Muscle layer of colon (tissue), 2 donors: ENCODE measurements at regions not wholly inside any gene's neighbourhood (a gene's known extent, or its start where the extent isn't known, plus 50 kb on each side); places are given as distances from the start of the nearest gene placed in this dataset.
"Not testable (repeated sequence)": the region's sequence is repeated elsewhere in the genome, so short reads cannot be mapped to it uniquely, and the experiment has no call there.

Source experiments
- H3K27ac ChIP-seq: one replicate; pipeline ENCODE4 v1.7.0; 2013; ENCODE audit warnings: low read depth, mild to moderate bottlenecking, low read length, moderate library complexity
- H3K27me3 ChIP-seq, 2 donors: one replicate each; pipeline ENCODE4 v1.7.0; 2013; ENCODE audit warnings: low read length in 2 of 2, mild to moderate bottlenecking in 2 of 2; ENCODE audit not compliant: insufficient read depth in 2 of 2, control insufficient read depth in 1 of 2
- H3K36me3 ChIP-seq: one replicate; pipeline ENCODE4 v1.7.0; 2013; ENCODE audit warnings: mild to moderate bottlenecking, low read length; ENCODE audit not compliant: insufficient read depth
- H3K4me1 ChIP-seq: one replicate; pipeline ENCODE4 v1.7.0; 2013; ENCODE audit warnings: mild to moderate bottlenecking, low read length; ENCODE audit not compliant: insufficient read depth
- H3K4me3 ChIP-seq, 2 donors: one replicate each; pipeline ENCODE4 v1.7.0; 2013; ENCODE audit warnings: low read length in 2 of 2, low read depth in 1 of 2, mild to moderate bottlenecking in 1 of 2, moderate library complexity in 1 of 2
- H3K9ac ChIP-seq: one replicate; pipeline ENCODE4 v1.7.0; 2013; ENCODE audit warnings: low read length
- H3K9me3 ChIP-seq: one replicate; pipeline ENCODE4 v1.7.0; 2013; ENCODE audit warnings: mild to moderate bottlenecking, low read length
- donor health status: abdominal sarcoma.
- donor health status: Adenocarcinoma of cecum.

- Histone ChIP-seq H3K36me3 (no peaks in the 10 kb centered on the region), H3K27me3 (no peaks in the 10 kb centered on the region), H3K9ac (no peak overlapping the region), H3K4me1 (no peaks in the 10 kb centered on the region), H3K4me3 (no peak overlapping the region), H3K9me3 (no peaks in the 10 kb centered on the region), H3K27ac (no peak overlapping the region)
Observed at GRCh38 chr5:15286650-15287049, 213.3 kb upstream of the FBXL7 start.

- Histone ChIP-seq H3K27me3 (no peaks in the 10 kb centered on the region), H3K9ac (no peak overlapping the region), H3K4me1 (no peaks in the 10 kb centered on the region), H3K4me3 (no peak overlapping the region), H3K9me3 (no peaks in the 10 kb centered on the region), H3K36me3 (no peaks in the 10 kb centered on the region), H3K27ac (no peak overlapping the region)
Observed at GRCh38 chr5:15285901-15286583, 213.9 kb upstream of the FBXL7 start.

GRCh38 chr5:15284706-15285105 is 215.3 kb upstream of the FBXL7 start:
- H3K4me3 ChIP-seq: no peak overlapping the region
- no peak overlapping the region for H3K27ac ChIP-seq
- H3K4me1 ChIP-seq: no peaks in the 10 kb centered on the region

GRCh38 chr5:15283076-15283475 is 216.9 kb upstream of the FBXL7 start:
- no peaks in the 10 kb centered on the region for H3K4me1 ChIP-seq
- no peak overlapping the region for H3K4me3 ChIP-seq
- H3K27me3 ChIP-seq: no peaks in the 10 kb centered on the region
- no peaks in the 10 kb centered on the region for H3K9me3 ChIP-seq
- no peak overlapping the region for H3K9ac ChIP-seq
- no peak overlapping the region for H3K27ac ChIP-seq
- H3K36me3 ChIP-seq: no peaks in the 10 kb centered on the region

More at GRCh38 chr5:15284706-15285105, 215.3 kb upstream of the FBXL7 start:
- Histone ChIP-seq H3K36me3 (no peaks in the 10 kb centered on the region), H3K9ac (no peak overlapping the region), H3K9me3 (no peaks in the 10 kb centered on the region), H3K27me3 (no peaks in the 10 kb centered on the region)

- Histone ChIP-seq H3K9ac (no peak overlapping the region), H3K4me1 (no peaks in the 10 kb centered on the region), H3K9me3 (no peaks in the 10 kb centered on the region), H3K36me3 (no peaks in the 10 kb centered on the region), H3K4me3 (no peak overlapping the region), H3K27ac (no peak overlapping the region), H3K27me3 (no peaks in the 10 kb centered on the region)
Observed at GRCh38 chr5:15282611-15283010, 217.4 kb upstream of the FBXL7 start.

GRCh38 chr5:15271596-15271995 is 228.4 kb upstream of the FBXL7 start:
- not testable (repeated sequence) for H3K36me3 ChIP-seq, H3K9me3 ChIP-seq, H3K27me3 ChIP-seq

GRCh38 chr5:15267966-15268365 is 232.0 kb upstream of the FBXL7 start:
- no peaks in the 10 kb centered on the region for H3K36me3 ChIP-seq
- H3K9ac ChIP-seq: no peak overlapping the region
- H3K9me3 ChIP-seq: no peaks in the 10 kb centered on the region
- H3K27ac ChIP-seq: no peak overlapping the region
- no peak overlapping the region for H3K4me3 ChIP-seq
- no peaks in the 10 kb centered on the region for H3K27me3 ChIP-seq
- no peaks in the 10 kb centered on the region for H3K4me1 ChIP-seq

More at GRCh38 chr5:15271596-15271995, 228.4 kb upstream of the FBXL7 start:
- H3K9ac ChIP-seq, H3K4me3 ChIP-seq, H3K4me1 ChIP-seq, H3K27ac ChIP-seq: not testable (repeated sequence)

- Histone ChIP-seq H3K4me3 (no peak overlapping the region), H3K9ac (no peak overlapping the region), H3K36me3 (no peaks in the 10 kb centered on the region), H3K27me3 (no peaks in the 10 kb centered on the region), H3K4me1 (peaks cover 5% of the 10 kb centered on the region), H3K27ac (no peak overlapping the region), H3K9me3 (no peaks in the 10 kb centered on the region)
Observed at GRCh38 chr5:15266841-15267240, 233.1 kb upstream of the FBXL7 start.

- peaks cover 9% of the 10 kb centered on the region for H3K4me1 ChIP-seq
- no peak overlapping the region for H3K9ac ChIP-seq
- H3K27ac ChIP-seq: no peak overlapping the region
- no peaks in the 10 kb centered on the region for H3K27me3 ChIP-seq
- H3K36me3 ChIP-seq: no peaks in the 10 kb centered on the region
- H3K4me3 ChIP-seq: no peak overlapping the region
- no peaks in the 10 kb centered on the region for H3K9me3 ChIP-seq
Observed at GRCh38 chr5:15266229-15266628, 233.8 kb upstream of the FBXL7 start.

- Histone ChIP-seq H3K4me1 (peaks cover 22% of the 10 kb centered on the region), H3K27me3 (no peaks in the 10 kb centered on the region), H3K9me3 (no peaks in the 10 kb centered on the region), H3K36me3 (no peaks in the 10 kb centered on the region), H3K9ac (no peak overlapping the region), H3K27ac (no peak overlapping the region), H3K4me3 (no peak overlapping the region)
Observed at GRCh38 chr5:15263942-15264341, 236.0 kb upstream of the FBXL7 start.

- H3K36me3 ChIP-seq: no peaks in the 10 kb centered on the region
- H3K9ac ChIP-seq: no peak overlapping the region
- H3K9me3 ChIP-seq: no peaks in the 10 kb centered on the region
- no peak overlapping the region for H3K4me3 ChIP-seq
- H3K27ac ChIP-seq: no peak overlapping the region
- no peaks in the 10 kb centered on the region for H3K27me3 ChIP-seq
- H3K4me1 ChIP-seq: peaks cover 22% of the 10 kb centered on the region
Observed at GRCh38 chr5:15263406-15263805, 236.6 kb upstream of the FBXL7 start.

GRCh38 chr5:15261269-15261995 is 238.5 kb upstream of the FBXL7 start:
- Histone ChIP-seq H3K27me3 (no peaks in the 10 kb centered on the region), H3K9me3 (no peaks in the 10 kb centered on the region), H3K27ac (peak overlapping the region; percentile 52), H3K4me3 (no peak overlapping the region), H3K4me1 (peaks cover 22% of the 10 kb centered on the region), H3K9ac (no peak overlapping the region), H3K36me3 (no peaks in the 10 kb centered on the region)
